ENCODE measurements at regions not wholly inside any gene's neighbourhood (a gene's known extent, or its start where the extent isn't known, plus 50 kb on each side); places are given as distances from the start of the nearest gene placed in this dataset.

- no peak for TF ChIP-seq ZNF513 (tag by site-specific recombination; IDR thresholded peaks at IDR 0.05)
- no peak for TF ChIP-seq ZNF404 (tag by site-specific recombination; IDR thresholded peaks at IDR 0.05)
- TF ChIP-seq ZBTB6 (tag by site-specific recombination; IDR thresholded peaks at IDR 0.05): no peak
These were observed 161.8 kb downstream of the KIF26A start (continued) for GRCh38 chr14:104299993-104300761.

- TF ChIP-seq ZNF16 (tag by site-specific recombination; IDR thresholded peaks at IDR 0.05; ENCODE audit: low read depth): no peak
- no peak for TF ChIP-seq ZNF398 (tag by site-specific recombination; IDR thresholded peaks at IDR 0.05)
- no peak for TF ChIP-seq ZNF221 (tag by site-specific recombination; IDR thresholded peaks at IDR 0.05; ENCODE audit: borderline replicate concordance)
- TF ChIP-seq ZNF449 (tag by site-specific recombination; IDR thresholded peaks at IDR 0.05): peak; percentile 30; the same call in 1 of the 2 replicates
- TF ChIP-seq ZSCAN16 (tag by site-specific recombination; IDR thresholded peaks at IDR 0.05): no peak
- TF ChIP-seq ZNF132 (tag by site-specific recombination; IDR thresholded peaks at IDR 0.05; ENCODE audit: borderline replicate concordance): no peak
- Histone ChIP-seq H3K9me3 (ENCODE audit: control insufficient read depth, insufficient read depth, low read depth, low read length) (no peaks in the 10 kb centered on the region), H3K27ac (ENCODE audit: extremely low read depth, low read depth, low read length) (no peak overlapping the region), H3K4me1 (ENCODE audit: control insufficient read depth, insufficient read depth, low read length) (no peaks in the 10 kb centered on the region), H3K36me3 (ENCODE audit: control insufficient read depth in 2 of 2, insufficient read depth in 1 of 2, low read length in 2 of 2) (no peaks in the 10 kb centered on the region), H3K4me3 (ENCODE audit: low read depth, low read length) (no peak overlapping the region)
- ChIA-PET POLR2A (no interaction called here), CTCF (no interaction called here)
These were observed 163.5 kb downstream of the KIF26A start for GRCh38 chr14:104301731-104302460.

GRCh38 chr14:104302794-104303405 lies 164.5 kb downstream of the KIF26A start:
- ChIA-PET CTCF (interaction anchor here (0.7 kb wide), 1 partner anchor 305 kb away, joined by 3 read pairs; no protein-coding TSS in a partner anchor), POLR2A (no interaction called here)
- Histone ChIP-seq H3K27ac (ENCODE audit: extremely low read depth, low read depth, low read length) (no peak overlapping the region), H3K36me3 (ENCODE audit: control insufficient read depth in 2 of 2, insufficient read depth in 1 of 2, low read length in 2 of 2) (no peaks in the 10 kb centered on the region), H3K9me3 (ENCODE audit: control insufficient read depth, insufficient read depth, low read depth, low read length) (no peaks in the 10 kb centered on the region), H3K4me3 (ENCODE audit: low read depth, low read length) (no peak overlapping the region), H3K4me1 (ENCODE audit: control insufficient read depth, insufficient read depth, low read length) (no peaks in the 10 kb centered on the region)
- TF ChIP-seq, protein P1, sequence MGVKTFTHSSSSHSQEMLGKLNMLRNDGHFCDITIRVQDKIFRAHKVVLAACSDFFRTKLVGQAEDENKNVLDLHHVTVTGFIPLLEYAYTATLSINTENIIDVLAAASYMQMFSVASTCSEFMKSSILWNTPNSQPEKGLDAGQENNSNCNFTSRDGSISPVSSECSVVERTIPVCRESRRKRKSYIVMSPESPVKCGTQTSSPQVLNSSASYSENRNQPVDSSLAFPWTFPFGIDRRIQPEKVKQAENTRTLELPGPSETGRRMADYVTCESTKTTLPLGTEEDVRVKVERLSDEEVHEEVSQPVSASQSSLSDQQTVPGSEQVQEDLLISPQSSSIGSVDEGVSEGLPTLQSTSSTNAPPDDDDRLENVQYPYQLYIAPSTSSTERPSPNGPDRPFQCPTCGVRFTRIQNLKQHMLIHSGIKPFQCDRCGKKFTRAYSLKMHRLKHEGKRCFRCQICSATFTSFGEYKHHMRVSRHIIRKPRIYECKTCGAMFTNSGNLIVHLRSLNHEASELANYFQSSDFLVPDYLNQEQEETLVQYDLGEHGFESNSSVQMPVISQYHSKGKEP (tag by site-specific recombination; IDR thresholded peaks at IDR 0.05): no peak
- TF ChIP-seq ZNF626 (tag by site-specific recombination; IDR thresholded peaks at IDR 0.05): no peak
- TF ChIP-seq ZNF335 (tag by site-specific recombination; conservative IDR thresholded peaks at IDR 0.05): no peak
- TF ChIP-seq, protein P2, sequence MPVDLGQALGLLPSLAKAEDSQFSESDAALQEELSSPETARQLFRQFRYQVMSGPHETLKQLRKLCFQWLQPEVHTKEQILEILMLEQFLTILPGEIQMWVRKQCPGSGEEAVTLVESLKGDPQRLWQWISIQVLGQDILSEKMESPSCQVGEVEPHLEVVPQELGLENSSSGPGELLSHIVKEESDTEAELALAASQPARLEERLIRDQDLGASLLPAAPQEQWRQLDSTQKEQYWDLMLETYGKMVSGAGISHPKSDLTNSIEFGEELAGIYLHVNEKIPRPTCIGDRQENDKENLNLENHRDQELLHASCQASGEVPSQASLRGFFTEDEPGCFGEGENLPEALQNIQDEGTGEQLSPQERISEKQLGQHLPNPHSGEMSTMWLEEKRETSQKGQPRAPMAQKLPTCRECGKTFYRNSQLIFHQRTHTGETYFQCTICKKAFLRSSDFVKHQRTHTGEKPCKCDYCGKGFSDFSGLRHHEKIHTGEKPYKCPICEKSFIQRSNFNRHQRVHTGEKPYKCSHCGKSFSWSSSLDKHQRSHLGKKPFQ (tag by site-specific recombination; IDR thresholded peaks at IDR 0.05): no peak
- TF ChIP-seq ZNF830 (tag by site-specific recombination; IDR thresholded peaks at IDR 0.05; ENCODE audit: low read depth): no peak
- no peak for TF ChIP-seq ZNF747 (tag by site-specific recombination; IDR thresholded peaks at IDR 0.05)
- no peak for TF ChIP-seq ZNF426 (tag by site-specific recombination; IDR thresholded peaks at IDR 0.05)
- TF ChIP-seq KLF1 (tag by site-specific recombination; IDR thresholded peaks at IDR 0.05): no peak
- TF ChIP-seq, protein P3, sequence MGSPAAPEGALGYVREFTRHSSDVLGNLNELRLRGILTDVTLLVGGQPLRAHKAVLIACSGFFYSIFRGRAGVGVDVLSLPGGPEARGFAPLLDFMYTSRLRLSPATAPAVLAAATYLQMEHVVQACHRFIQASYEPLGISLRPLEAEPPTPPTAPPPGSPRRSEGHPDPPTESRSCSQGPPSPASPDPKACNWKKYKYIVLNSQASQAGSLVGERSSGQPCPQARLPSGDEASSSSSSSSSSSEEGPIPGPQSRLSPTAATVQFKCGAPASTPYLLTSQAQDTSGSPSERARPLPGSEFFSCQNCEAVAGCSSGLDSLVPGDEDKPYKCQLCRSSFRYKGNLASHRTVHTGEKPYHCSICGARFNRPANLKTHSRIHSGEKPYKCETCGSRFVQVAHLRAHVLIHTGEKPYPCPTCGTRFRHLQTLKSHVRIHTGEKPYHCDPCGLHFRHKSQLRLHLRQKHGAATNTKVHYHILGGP (tag by site-specific recombination; IDR thresholded peaks at IDR 0.05): no peak

Measured in HEK293 (cell line).